DMS 273 (cell line): ENCODE measurements at regions not wholly inside any gene's neighbourhood (a gene's known extent, or its start where the extent isn't known, plus 50 kb on each side); places are given as distances from the start of the nearest gene placed in this dataset.
"Not testable (repeated sequence)": the region's sequence is repeated elsewhere in the genome, so short reads cannot be mapped to it uniquely, and the experiment has no call there.

Experiments
- DNase-seq: peaks from one replicate; lab custom pipeline; 2025; ENCODE audit not compliant: unreplicated experiment; lab: John Stamatoyannopoulos, UW

- DNase-seq: no peak
These were observed 175.3 kb upstream of the EXOC2 start for GRCh38 chr6:868201-868600.

GRCh38 chr6:867378-867777 is 174.4 kb upstream of the EXOC2 start:
- DNase-seq: no peak

- DNase-seq: no peak
These were observed 173.4 kb upstream of the EXOC2 start for GRCh38 chr6:866316-866715.

DNA sequence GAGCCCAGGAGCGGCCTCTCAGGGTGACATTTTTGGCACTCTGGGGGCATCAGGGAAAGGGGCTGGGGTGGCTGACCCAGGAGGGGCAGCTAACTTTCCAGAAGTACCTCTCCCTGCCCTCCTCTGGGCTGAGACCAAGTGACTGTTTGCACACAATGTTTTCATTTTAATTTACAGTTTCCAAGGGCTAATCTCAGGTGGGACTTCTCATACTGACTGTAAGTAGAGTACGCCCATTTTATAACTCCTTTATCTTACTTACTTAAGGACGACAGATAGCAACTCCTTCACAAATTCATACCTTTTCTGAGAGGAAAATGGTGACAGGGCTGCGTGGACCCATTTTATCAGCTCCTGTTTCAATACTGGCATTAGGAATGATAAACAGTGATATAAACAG is 172.9 kb upstream of the EXOC2 start:
- DNase-seq: no peak

DNA sequence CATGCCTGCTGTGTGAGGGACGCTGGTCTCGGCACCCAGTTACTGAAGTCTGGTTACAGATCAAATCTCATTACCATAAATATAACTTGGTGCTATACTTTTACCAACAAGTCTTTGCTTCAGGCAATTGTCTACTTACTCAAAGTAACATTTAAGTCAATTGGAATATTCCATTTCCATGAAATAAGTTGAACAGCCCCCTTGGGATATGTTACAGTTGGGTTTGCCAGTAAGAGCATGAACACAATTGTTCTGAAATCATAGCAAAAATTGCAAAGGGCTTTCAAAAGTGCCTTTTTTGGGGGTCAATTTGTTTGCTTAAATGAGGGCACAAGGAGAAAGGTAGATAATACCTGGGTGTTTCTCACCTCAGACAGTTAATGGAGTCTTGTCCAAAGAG is 170.9 kb upstream of the EXOC2 start:
- no peak for DNase-seq

DNA sequence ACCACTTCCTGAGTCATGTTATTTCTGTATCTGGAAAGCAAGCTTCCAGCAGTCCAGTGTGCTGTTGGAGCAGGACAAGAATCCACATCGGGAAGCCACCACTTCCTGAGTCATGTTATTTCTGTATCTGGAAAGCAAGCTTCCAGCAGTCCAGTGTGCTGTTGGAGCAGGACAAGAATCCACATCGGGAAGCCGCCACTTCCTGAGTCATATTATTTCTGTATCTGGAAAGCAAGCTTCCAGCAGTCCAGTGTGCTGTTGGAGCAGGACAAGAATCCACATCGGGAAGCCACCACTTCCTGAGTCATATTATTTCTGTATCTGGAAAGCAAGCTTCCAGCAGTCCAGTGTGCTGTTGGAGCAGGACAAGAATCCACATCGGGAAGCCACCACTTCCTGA is 170.2 kb upstream of the EXOC2 start:
- DNase-seq: not testable (repeated sequence)

DNA sequence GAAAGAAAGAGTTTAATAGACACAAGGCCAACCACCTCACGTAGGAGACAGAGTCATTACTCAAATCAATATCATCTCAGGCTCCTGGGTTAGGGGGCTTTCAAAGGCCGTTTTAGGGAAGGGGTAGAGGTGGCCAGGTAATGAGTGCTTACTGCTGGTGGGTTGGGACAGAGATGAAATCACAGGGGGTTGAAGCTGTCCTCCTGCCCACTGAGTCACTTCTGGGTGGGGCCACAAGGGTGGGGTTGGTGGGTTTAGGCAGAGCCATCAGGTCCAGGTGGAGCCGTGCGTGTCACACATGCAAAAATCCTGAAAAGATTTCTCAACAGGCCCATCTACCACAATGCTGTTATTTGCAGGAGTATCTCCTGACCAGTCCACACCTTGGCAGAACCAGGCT is 167.0 kb upstream of the EXOC2 start:
- no peak for DNase-seq

GRCh38 chr6:854406-855118 is 161.6 kb upstream of the EXOC2 start:
- DNase-seq: peak; percentile 31

DNA sequence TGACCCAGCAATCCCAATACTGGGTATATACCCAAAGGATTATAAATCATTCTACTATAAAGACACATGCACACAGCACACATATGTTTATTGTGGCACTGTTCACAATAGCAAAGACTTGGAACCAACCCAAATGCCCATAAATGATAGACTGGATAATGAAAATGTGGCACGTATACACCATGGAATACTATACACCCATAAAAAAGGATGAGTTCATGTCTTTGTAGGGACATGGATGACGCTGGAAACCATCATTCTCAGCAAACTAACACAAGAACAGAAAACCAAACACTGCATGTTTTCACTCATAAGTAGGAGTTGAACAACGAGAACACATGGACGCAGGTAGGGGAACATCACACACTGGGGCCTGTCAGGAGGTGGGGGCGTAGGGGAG is 159.3 kb upstream of the EXOC2 start:
- DNase-seq: not testable (repeated sequence)

DNA sequence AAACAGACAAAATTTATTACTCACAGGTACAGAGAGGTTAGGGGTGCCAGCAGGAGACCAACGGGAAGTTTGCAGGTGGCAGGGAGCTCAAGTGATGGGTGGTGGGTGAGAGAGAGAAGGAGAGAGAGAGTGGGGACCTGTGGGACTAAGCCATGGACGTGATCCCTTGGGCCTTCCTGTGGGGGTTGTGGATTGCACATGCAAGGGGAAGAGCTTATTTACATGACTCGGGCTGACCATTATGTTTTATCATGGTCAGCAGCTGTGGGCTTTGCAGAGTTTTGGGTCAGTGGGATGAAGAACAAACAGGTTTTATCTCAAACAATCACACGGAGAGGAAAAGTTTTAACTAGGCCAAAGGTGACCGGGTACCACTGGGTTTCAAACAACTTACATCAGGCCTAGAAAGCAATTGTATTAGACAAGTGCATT is 156.2 kb upstream of the EXOC2 start:
- DNase-seq: no peak

DNA sequence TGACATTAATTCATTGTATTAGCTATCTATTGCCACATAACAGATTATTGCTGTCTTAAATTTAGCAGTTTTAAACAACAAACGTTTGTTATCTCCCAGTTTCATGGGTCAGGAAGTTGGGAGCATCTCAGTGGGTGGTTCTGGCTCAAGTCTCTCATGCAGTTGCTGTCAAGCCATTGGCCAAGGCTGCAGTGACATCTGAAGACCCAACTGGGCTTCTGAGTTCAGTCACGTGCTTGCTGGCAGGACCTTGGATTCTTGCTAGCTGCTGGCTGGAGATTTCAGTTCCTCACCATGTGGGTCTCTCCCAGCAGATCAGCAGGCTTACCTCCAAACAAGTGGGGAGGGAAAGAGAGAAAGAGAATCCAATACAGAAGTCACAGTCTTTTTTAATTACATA is 152.6 kb upstream of the EXOC2 start:
- no peak for DNase-seq

GRCh38 chr6:845101-845500 is 152.2 kb upstream of the EXOC2 start:
- no peak for DNase-seq

DNA sequence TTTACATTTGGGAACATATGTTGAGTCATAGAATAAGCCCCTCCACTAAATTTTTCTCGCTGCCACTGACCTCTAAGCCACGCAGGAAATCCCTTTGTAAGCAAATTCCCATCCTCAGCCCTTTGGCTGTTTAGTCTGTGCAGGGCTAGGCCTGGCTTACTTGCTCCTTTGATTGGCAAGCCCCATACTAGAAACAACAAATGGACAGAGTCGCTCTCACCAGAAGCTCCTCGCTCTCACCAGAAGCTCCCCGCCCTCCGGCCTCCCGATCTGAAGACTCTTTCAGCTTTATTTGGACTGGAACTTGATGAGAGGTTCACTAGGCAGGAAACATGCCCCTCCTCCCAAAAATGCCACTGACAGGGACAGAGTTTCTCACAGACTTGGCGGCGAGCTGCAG is 149.2 kb upstream of the EXOC2 start:
- DNase-seq: no peak

DNA sequence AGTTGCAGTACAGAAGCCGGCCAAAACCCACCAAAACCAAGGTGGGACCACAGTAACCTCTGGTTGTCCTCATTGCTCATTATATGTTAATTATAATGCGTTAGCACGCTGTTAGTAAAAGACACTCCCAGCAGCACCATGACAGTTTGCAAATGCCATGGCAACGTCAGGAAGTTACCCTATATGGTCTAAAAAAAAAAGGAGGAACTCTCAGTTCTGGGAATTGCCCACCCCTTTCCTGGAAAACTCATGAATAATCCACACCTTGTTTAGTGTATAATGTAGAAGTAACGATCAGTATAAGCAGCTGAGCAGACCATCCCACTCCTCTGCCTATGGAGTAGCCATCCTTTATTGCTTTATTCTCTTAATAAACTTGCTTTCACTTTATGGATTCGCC is 148.6 kb upstream of the EXOC2 start:
- no peak for DNase-seq

GRCh38 chr6:839201-839600 is 146.3 kb upstream of the EXOC2 start:
- DNase-seq: no peak

GRCh38 chr6:837380-837779 is 144.4 kb upstream of the EXOC2 start:
- no peak for DNase-seq

DNA sequence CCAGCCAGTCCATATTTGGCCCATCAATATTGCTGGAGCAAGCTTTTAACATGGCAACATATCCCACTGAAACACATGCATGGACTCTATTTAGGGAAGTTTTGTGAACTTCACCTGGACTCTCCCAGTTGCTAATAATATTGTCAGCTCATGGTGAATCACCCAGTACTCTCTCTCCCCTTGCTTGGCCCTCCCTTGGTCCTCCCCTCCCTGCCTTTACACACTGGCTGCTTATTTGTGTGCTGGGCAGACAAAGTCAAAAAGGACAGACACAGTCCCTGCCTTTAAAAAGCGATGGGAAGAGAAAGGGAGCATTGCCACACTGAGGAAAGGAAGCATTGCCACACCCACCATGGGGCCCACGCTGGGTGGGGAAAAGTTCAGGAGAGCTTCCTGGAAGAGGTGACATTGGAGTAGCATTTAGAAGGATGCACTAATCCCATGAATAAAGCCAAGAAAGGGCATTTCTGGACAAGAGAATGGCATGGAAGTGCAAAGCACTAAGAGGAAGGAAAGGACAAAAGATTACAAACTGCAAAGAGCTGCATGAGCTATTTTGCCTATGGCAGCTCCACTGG is 143.4 kb upstream of the EXOC2 start:
- no peak for DNase-seq

GRCh38 chr6:835476-836160 is 142.7 kb upstream of the EXOC2 start:
- DNase-seq: no peak

GRCh38 chr6:834866-835265 is 141.9 kb upstream of the EXOC2 start:
- DNase-seq: no peak

DNA sequence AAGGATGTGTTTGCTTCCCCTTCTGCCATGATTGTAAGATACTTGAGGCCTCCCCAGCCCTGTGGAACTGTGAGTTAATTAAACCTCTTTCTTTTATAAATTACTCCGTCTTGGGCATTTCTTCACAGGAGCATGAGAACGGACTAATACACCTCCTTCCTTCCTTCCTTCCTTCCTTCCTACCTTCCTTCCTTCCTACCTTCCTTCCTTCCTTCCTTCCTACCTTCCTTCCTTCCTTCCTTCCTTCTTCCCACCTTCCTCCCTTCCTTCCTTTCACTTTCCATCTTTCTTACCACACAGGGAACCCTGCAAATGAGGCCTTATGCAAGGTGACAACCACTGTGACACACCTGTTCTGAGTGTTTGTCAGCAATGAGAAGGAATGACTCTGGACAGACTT is 141.3 kb upstream of the EXOC2 start:
- DNase-seq: no peak

GRCh38 chr6:832804-833203 is 139.9 kb upstream of the EXOC2 start:
- DNase-seq: not testable (repeated sequence)

GRCh38 chr6:830667-831327 is 137.9 kb upstream of the EXOC2 start:
- DNase-seq: peak; percentile 90
